Right lobe of liver (tissue), 4 donors: ENCODE measurements at regions not wholly inside any gene's neighbourhood (a gene's known extent, or its start where the extent isn't known, plus 50 kb on each side); places are given as distances from the start of the nearest gene placed in this dataset.

Source experiments
- CTCF ChIP-seq, 4 donors: fragments of 200-600 bp in 3 of 4; fragments of 450-650 bp in 1 of 4; IDR thresholded peaks; one replicate each; pipeline versions ENCODE4 v1.5.1 to v1.8.0; 2016 to 2022; ENCODE audit warnings: antibody characterized with exemption in 4 of 4, mild to moderate bottlenecking in 2 of 4
- POLR2A ChIP-seq: fragments of 450-650 bp; IDR thresholded peaks from one replicate; pipeline ENCODE4 v1.6.1; 2017; ENCODE audit warnings: antibody characterized with exemption, mild to moderate bottlenecking
- donor health status: DM: no; HTN: no; CAD: no.
- donor health status: DM: no; HTN: no; CAD: no.
- donor health status: DM: no; HTN: yes; CAD: no.

- no peak for TF ChIP-seq CTCF (IDR thresholded peaks at IDR 0.05)
- TF ChIP-seq POLR2A = no peak
Measured at GRCh38 chr10:10589540-10590303, 427.9 kb upstream of the CELF2 start.
